Epithelial cell of proximal tubule (primary cell): ENCODE measurements at regions not wholly inside any gene's neighbourhood (a gene's known extent, or its start where the extent isn't known, plus 50 kb on each side); places are given as distances from the start of the nearest gene placed in this dataset.

Source experiments
- DNase-seq: peaks from one replicate; pipeline ENCODE4 v3.0.0-alpha.2; 2011; ENCODE audit warnings: low read depth
- H3K4me3 ChIP-seq: 2 replicates; pipeline ENCODE4 v1.5.1; 2011; ENCODE audit warnings: low read depth, mild to moderate bottlenecking, low read length
- TF ChIP-seq, protein P1 (sequence below): conservative IDR thresholded peaks from 2 replicates; pipeline ENCODE4 v1.5.1; 2012; ENCODE audit warnings: low read depth, mild to moderate bottlenecking, low read length

DNA sequence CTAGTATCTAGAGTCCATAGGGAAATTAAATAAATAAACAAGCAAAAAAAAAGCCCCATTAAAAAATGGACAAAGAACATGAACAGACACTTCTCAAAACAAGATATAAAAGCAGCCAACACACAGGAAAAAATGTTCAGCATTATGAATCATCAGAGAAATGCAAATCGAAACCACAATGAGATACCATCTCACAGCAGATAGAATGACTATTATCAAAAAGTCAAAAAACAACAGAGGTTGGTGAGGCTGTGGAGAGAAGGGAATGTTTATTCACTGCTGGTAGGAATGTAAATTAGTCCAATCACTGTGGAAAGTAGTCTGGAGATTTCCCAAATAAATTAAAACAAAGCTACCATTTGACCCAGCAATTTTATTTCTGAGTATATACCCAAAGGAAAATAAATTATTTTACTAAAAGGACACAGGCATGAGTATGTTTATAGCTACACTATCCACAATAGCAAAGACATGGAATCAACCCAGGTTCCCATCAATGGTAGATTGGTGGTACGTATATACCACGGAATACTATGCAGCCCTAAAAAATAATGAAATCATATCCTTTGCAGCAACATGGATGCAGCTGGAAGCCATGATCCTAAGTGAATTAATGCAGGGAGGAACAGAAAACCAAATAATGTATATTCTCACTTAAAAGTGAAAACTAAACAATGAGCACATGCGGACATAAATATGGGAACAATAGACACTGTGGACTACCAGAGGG, 366.5 kb upstream of the SEMA3C start:
- H3K4me3 ChIP-seq: no peak overlapping the region
- no peak for DNase-seq
- TF ChIP-seq, protein P1, sequence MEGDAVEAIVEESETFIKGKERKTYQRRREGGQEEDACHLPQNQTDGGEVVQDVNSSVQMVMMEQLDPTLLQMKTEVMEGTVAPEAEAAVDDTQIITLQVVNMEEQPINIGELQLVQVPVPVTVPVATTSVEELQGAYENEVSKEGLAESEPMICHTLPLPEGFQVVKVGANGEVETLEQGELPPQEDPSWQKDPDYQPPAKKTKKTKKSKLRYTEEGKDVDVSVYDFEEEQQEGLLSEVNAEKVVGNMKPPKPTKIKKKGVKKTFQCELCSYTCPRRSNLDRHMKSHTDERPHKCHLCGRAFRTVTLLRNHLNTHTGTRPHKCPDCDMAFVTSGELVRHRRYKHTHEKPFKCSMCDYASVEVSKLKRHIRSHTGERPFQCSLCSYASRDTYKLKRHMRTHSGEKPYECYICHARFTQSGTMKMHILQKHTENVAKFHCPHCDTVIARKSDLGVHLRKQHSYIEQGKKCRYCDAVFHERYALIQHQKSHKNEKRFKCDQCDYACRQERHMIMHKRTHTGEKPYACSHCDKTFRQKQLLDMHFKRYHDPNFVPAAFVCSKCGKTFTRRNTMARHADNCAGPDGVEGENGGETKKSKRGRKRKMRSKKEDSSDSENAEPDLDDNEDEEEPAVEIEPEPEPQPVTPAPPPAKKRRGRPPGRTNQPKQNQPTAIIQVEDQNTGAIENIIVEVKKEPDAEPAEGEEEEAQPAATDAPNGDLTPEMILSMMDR: no peak

DNA sequence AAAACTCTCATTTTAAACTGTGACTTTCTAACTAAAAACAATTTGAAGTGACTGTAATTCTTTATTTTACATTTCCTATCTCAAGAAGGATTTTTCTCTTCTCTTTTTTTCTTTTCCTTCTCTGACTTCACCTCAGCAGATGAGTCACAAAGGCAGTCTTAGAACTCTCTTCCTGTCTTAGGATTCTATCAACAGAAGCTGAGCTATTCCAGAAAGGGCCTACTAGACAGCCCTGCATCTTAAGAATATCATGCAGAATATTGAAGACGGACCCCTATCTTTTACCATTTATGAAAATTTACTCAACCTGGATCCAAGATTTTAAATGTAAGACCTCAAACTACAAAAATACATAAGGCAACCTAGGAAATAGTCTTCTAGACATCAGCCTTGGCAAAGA, 365.7 kb upstream of the SEMA3C start:
- TF ChIP-seq, protein P1: no peak
- no peak overlapping the region for H3K4me3 ChIP-seq

DNA sequence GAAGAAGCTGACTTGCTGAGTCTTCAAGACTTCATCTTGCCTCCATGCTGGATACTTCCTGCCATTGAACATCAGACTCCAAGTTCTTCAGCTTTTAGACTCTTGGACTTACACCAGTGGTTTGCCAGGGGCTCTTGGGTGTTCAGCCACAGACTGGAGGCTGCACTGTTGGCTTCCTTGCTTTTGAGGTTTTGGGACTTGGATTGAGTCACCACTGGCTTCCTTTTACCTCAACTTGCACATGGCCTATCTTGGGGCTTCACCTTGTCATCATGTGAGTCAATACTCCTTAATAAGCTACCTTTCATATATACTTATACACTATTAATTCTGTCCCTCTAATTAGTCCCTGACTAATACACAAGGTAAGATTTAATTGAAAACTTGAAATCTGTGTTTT, 361.7 kb upstream of the SEMA3C start:
- DNase-seq: no peak
- TF ChIP-seq, protein P1: no peak
- H3K4me3 ChIP-seq: no peak overlapping the region

More for the DNA sequence above, 365.7 kb upstream of the SEMA3C start:
- DNase-seq: no peak

DNA sequence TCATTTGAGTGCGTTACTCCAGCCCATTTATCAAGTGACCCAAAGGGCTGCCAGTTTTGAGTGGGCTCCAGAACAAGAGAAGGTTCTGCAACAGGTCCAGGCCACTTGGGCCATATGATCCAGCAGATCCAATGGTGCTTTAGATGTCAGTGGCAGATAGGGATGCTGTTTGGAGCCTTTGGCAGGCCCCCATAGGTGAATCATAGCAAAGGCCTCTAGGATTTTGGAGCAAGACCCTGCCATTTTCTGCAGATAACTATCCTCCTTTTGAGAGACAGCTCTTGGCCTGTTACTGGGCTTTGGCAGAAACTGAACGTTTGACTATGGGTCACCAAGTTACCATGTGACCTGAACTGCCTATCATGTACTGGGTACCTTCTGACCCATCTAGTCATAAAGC, 358.8 kb upstream of the SEMA3C start:
- no peak for DNase-seq
- H3K4me3 ChIP-seq: no peak overlapping the region
- TF ChIP-seq, protein P1: no peak

DNA sequence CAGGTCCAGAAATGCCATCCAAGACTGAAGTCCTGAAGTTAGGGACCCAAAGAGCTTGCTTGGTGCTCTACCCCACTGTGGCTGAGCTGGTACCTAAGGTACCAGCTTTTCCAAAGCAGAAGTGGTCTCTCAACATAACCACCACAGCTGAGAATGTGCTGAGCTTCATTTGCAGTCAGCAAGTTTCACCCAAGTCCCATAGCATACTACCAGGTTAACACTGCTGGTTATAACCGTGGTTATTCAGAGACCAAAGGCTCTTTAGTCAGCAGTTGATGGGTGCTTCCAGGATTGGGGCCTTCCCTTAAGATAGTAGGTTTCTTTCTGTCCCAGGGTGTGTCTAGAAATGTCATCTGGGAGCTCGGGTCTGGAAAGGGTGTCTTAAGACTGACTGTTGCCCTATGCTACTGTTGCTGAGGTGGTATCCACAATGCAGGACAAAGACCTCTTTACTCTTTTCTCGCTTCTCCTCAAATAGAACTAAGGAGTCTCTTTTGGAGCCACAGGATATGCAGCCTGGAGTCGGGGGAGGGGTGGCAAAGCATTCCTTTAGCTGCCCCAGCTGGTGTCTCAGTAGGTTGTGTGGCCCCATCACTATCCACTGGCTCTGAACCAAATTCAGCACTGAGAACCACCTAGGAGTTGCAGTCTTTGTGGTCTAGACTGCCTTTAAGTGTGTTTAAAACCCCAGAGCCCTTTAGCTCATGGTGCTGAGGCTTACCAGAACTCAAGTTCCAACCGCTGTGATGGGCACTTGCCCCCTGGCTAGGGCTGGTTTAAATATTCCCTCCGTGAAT, 354.9 kb upstream of the SEMA3C start:
- DNase-seq: no peak
- TF ChIP-seq, protein P1: no peak
- H3K4me3 ChIP-seq: no peak overlapping the region

DNA sequence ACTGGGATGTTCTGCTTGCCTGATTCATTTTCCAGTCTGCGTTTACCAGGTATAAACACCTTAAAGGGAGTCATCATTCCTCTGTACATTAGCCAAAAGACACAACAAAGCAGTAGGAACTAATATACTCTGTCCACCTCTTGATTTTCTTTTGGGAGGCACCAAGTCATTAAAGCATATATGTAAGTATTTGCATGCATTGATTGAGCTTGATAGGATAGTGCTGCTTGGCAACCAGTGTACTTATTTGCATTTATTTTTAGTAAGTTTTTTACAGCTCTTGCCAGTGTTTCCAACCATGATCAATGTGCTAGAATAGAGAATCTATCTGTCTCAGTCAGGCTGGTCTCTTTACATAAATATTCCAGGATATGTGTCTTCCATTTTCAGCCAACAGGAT, 353.3 kb upstream of the SEMA3C start:
- TF ChIP-seq, protein P1: no peak
- no peak for DNase-seq
- no peak overlapping the region for H3K4me3 ChIP-seq

DNA sequence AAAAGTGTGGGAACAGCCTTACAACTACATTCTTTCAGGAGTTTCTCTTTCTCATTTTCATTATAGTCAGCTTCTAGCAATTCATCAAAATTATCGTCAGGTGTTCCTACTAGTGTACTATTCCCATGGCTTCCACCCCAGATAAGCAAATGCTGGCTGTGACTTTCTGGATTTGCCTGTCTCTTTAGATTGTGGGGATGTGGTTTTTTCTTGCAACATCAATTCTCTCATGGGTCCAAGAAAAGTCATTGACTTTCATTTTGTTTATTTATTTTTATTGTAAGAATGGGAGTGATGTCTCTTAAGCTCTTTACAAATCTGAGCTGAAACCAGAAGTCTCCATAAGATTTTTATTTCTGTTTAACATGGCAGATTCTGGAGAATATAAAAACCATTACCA, 349.7 kb upstream of the SEMA3C start:
- TF ChIP-seq, protein P1: no peak
- DNase-seq: no peak
- no peak overlapping the region for H3K4me3 ChIP-seq
